ENCODE measurements at regions not wholly inside any gene's neighbourhood (a gene's known extent, or its start where the extent isn't known, plus 50 kb on each side); places are given as distances from the start of the nearest gene placed in this dataset.

GRCh38 chr14:87153391-87153790 is 839.6 kb downstream of the GALC start:
- DNase-seq: no peak

- no peak for DNase-seq
Measured at GRCh38 chr14:87152693-87153092, 840.3 kb downstream of the GALC start.

GRCh38 chr14:87149583-87150354 is 843.2 kb downstream of the GALC start:
- DNase-seq: peak; percentile 91

- DNase-seq: peak; percentile 76
Measured at GRCh38 chr14:87148655-87149054, 844.3 kb downstream of the GALC start.

GRCh38 chr14:87142551-87143211 is 850.3 kb downstream of the GALC start:
- DNase-seq: no peak

- DNase-seq: no peak
Measured at GRCh38 chr14:87141801-87142200, 851.2 kb downstream of the GALC start.

- DNase-seq: peak; percentile 47
Measured at GRCh38 chr14:87139299-87139698, 853.7 kb downstream of the GALC start.

GRCh38 chr14:87133073-87133801 is 859.7 kb downstream of the GALC start:
- DNase-seq: peak; percentile 95

- DNase-seq: peak; percentile 82
Measured at GRCh38 chr14:87131879-87132278, 861.1 kb downstream of the GALC start.

GRCh38 chr14:87122166-87122565 is 870.8 kb downstream of the GALC start:
- DNase-seq: no peak

- no peak for DNase-seq
Measured at GRCh38 chr14:87121716-87122115, 871.3 kb downstream of the GALC start.

GRCh38 chr14:87115234-87115633 is 877.7 kb downstream of the GALC start:
- DNase-seq: no peak

- no peak for DNase-seq
Measured at GRCh38 chr14:87113286-87113685, 879.7 kb downstream of the GALC start.

- DNase-seq: no peak
Measured at GRCh38 chr14:87111741-87112140, 881.2 kb downstream of the GALC start.

GRCh38 chr14:87111126-87111525 is 881.9 kb downstream of the GALC start:
- peak; percentile 82 for DNase-seq

- no peak for DNase-seq
Measured at GRCh38 chr14:87109271-87109670, 883.7 kb downstream of the GALC start.

GRCh38 chr14:87108726-87109125 is 884.3 kb downstream of the GALC start:
- peak; percentile 97 for DNase-seq

GRCh38 chr14:87102811-87103378 is 890.1 kb downstream of the GALC start:
- DNase-seq: peak; percentile 61

GRCh38 chr14:87097015-87097414 is 896.0 kb downstream of the GALC start:
- peak; percentile 59 for DNase-seq

- no peak for DNase-seq
Measured at GRCh38 chr14:87094913-87095312, 898.1 kb downstream of the GALC start.

GRCh38 chr14:87088588-87088987 is 904.4 kb downstream of the GALC start:
- no peak for DNase-seq

- DNase-seq: no peak
Measured at GRCh38 chr14:87087881-87088280, 905.1 kb downstream of the GALC start.

GRCh38 chr14:87084908-87085307 is 908.1 kb downstream of the GALC start:
- no peak for DNase-seq

Data from fibroblast of upper back skin (primary cell).